HepG2 (cell line): ENCODE measurements at regions not wholly inside any gene's neighbourhood (a gene's known extent, or its start where the extent isn't known, plus 50 kb on each side); places are given as distances from the start of the nearest gene placed in this dataset.

Source experiments
- ATAC-seq: fragments of 200-7000 bp; cut with Tn5 transposase; 3 replicates; pipeline ENCODE4 v1.9.1; 2020; ENCODE audit warnings: mild to moderate bottlenecking, moderate library complexity
- BruUV-seq: library from RNA; stranded (reverse); fragments of 400-500 nt; replicated peaks from 2 replicates; lab custom pipeline; 2021; lab: Mats Ljungman, UMichigan
- CTCF ChIA-PET: fragments of 300-600 bp; formaldehyde crosslinking; extraction: SDS; loops from one replicate; lab custom pipeline; 2021; ENCODE audit warnings: low total read pairs, inconsistent platforms, low intra/inter-chr PET ratio; lab: Yijun Ruan, JAX
- POLR2A ChIA-PET: fragments of 350-600 bp; sonication (Branson Sonifier 250); formaldehyde crosslinking; loops from one replicate; lab custom pipeline; 2020; ENCODE audit warnings: antibody characterized with exemption, inconsistent platforms; lab: Yijun Ruan, JAX
- DNase-seq: peaks from one replicate; pipeline ENCODE4 v3.0.0-alpha.2; 2015; ENCODE audit warnings: low spot score
- FAIRE-seq: peaks from 3 replicates; lab custom pipeline; 2011; peaks lifted over from hg19 to GRCh38; lab: Jason Lieb, UNC
- H2AFZ ChIP-seq: one replicate; pipeline ENCODE4 v1.6.1; 2011; ENCODE audit warnings: low read length, inconsistent platforms
- H3K27ac ChIP-seq: fragments of 300-600 bp; 3 replicates; pipeline ENCODE4 v1.8.0; 2011; ENCODE audit warnings: mixed run types, mild to moderate bottlenecking, mixed read lengths, low read length, inconsistent platforms; ENCODE audit not compliant: insufficient read depth; ENCODE audit errors: extremely low read length
- H3K27me3 ChIP-seq, 2 experiments: fragments of 200-600 bp in 1 of 2; 2 replicates in 1 of 2; 3 replicates in 1 of 2; pipeline versions ENCODE4 v1.6.0 to v1.8.0; 2011; ENCODE audit warnings: low read length in 2 of 2, mild to moderate bottlenecking in 2 of 2, moderate library complexity in 2 of 2, inconsistent platforms in 1 of 2; ENCODE audit not compliant: insufficient read depth in 2 of 2, control insufficient read depth in 1 of 2
- H3K36me3 ChIP-seq, 2 experiments: fragments of 200-600 bp in 1 of 2; replicated peaks in 1 of 2; 2 replicates in 1 of 2; 3 replicates in 1 of 2; pipeline versions ENCODE4 v1.5.1 to v1.8.0; 2011; ENCODE audit warnings: low read length in 2 of 2, inconsistent platforms in 1 of 2; ENCODE audit not compliant: insufficient read depth in 2 of 2, control insufficient read depth in 1 of 2
- H3K4me1 ChIP-seq: 2 replicates; pipeline ENCODE4 v1.5.1; 2012; ENCODE audit warnings: low read length, inconsistent platforms; ENCODE audit not compliant: insufficient read depth
- H3K4me2 ChIP-seq: 2 replicates; pipeline ENCODE4 v1.6.0; 2011; ENCODE audit warnings: low read depth, low read length, inconsistent platforms
- H3K4me3 ChIP-seq, 3 experiments: fragments of 200-600 bp in 1 of 3; sonication (generic), shearing (Covaris generic) in 1 of 3; replicated peaks in 1 of 3; 2 replicates each; pipeline ENCODE4 v1.5.1; 2011 to 2016; ENCODE audit warnings: low read length in 3 of 3, inconsistent platforms in 2 of 3, low read depth in 2 of 3, mild to moderate bottlenecking in 2 of 3, control low read depth in 1 of 3, mixed read lengths in 1 of 3; ENCODE audit not compliant: insufficient read depth in 1 of 3
- H3K79me2 ChIP-seq: one replicate; pipeline ENCODE4 v1.6.1; 2011; ENCODE audit warnings: low read length, inconsistent platforms; ENCODE audit not compliant: insufficient read depth
- H3K9ac ChIP-seq: 2 replicates; pipeline ENCODE4 v1.6.0; 2011; ENCODE audit warnings: mild to moderate bottlenecking, low read depth, low read length, inconsistent platforms; ENCODE audit not compliant: insufficient read depth
- H3K9me3 ChIP-seq: 2 replicates; pipeline ENCODE4 v1.5.1; 2012; ENCODE audit warnings: mild to moderate bottlenecking, low read length
- H4K20me1 ChIP-seq: 2 replicates; pipeline ENCODE4 v1.6.0; 2011; ENCODE audit warnings: inconsistent platforms, mild to moderate bottlenecking, low read length, moderate library complexity; ENCODE audit not compliant: insufficient read depth
- ARNTL ChIP-seq: sonication (generic); formaldehyde crosslinking; IDR thresholded peaks from 2 replicates; pipeline ENCODE4 v1.4.0; 2020; ENCODE audit warnings: mild to moderate bottlenecking, missing genetic modification reagents
- ATF7 ChIP-seq, 2 experiments: fragments of 450-650 bp in 1 of 2; sonication (generic) in 1 of 2; formaldehyde crosslinking in 1 of 2; IDR thresholded peaks; 2 replicates each; pipeline versions ENCODE4 v1.4.0 to v1.6.1; 2016 to 2020; ENCODE audit warnings: antibody characterized with exemption in 1 of 2, mild to moderate bottlenecking in 1 of 2, missing genetic modification reagents in 1 of 2
- GLI4 ChIP-seq: sonication (generic); formaldehyde crosslinking; IDR thresholded peaks from 2 replicates; pipeline ENCODE4 v1.5.1; 2020; ENCODE audit warnings: missing genetic modification reagents, mild to moderate bottlenecking, moderate library complexity, borderline replicate concordance
- HMGA1 ChIP-seq: sonication (generic); formaldehyde crosslinking; conservative IDR thresholded peaks from 2 replicates; pipeline ENCODE4 v1.4.0; 2020; ENCODE audit warnings: missing genetic modification reagents
- IKZF1 ChIP-seq: fragments of 450-650 bp; IDR thresholded peaks from 2 replicates; pipeline ENCODE4 v1.7.1; 2016
- IKZF4 ChIP-seq: sonication (generic); formaldehyde crosslinking; IDR thresholded peaks from 2 replicates; pipeline ENCODE4 v1.5.1; 2020; ENCODE audit warnings: borderline replicate concordance, mild to moderate bottlenecking, low read depth, missing genetic modification reagents; ENCODE audit errors: not compliant biosample characterization
- MEIS2 ChIP-seq: sonication (generic); formaldehyde crosslinking; IDR thresholded peaks from 2 replicates; pipeline ENCODE4 v1.9.0; 2021; ENCODE audit warnings: mild to moderate bottlenecking, missing genetic modification reagents
- MIER2 ChIP-seq: IDR thresholded peaks from 2 replicates; pipeline ENCODE4 v1.6.1; 2016; ENCODE audit warnings: missing biosample characterization, missing genetic modification reagents
- RBM39 ChIP-seq: fragments of 200-400 bp; formaldehyde crosslinking; IDR thresholded peaks from one replicate; pipeline ENCODE4 v1.6.1; 2018; ENCODE audit warnings: antibody characterized with exemption, mild to moderate bottlenecking, low read depth, low read length; ENCODE audit not compliant: poor library complexity, severe bottlenecking
- SRSF1 ChIP-seq: fragments of 200-400 bp; formaldehyde crosslinking; optimal IDR thresholded peaks from 2 replicates; pipeline ENCODE3; 2017; ENCODE audit warnings: mild to moderate bottlenecking, low read depth, low read length, moderate library complexity
- TBP ChIP-seq: sonication (generic); formaldehyde crosslinking; IDR thresholded peaks from 2 replicates; pipeline ENCODE4 v1.5.0; 2020; ENCODE audit warnings: missing genetic modification reagents
- ZNF34 ChIP-seq: sonication (generic); formaldehyde crosslinking; IDR thresholded peaks from 2 replicates; pipeline ENCODE4 v1.4.0; 2020; ENCODE audit warnings: mild to moderate bottlenecking, missing genetic modification reagents, borderline replicate concordance
- WGBS: methylation state at CpG from one replicate; pipeline ENCODE4 v1.1.6; 2017; ENCODE audit warnings: low lambda C conversion rate; 5-methylcytosine and 5-hydroxymethylcytosine counted together
- in situ Hi-C: cut with HindIII; loops from 2 replicates; pipeline ENCODE4 v1.10.0; 2017; ENCODE audit warnings: low pct_unique_long_range_greater_than_20kb; ENCODE audit not compliant: extremely low pct_ligation_motif_present
- intact Hi-C: fragments of 100-400 bp; cut with micrococcal nuclease; formaldehyde crosslinking; loops from one replicate; pipeline ENCODE4 v1.10.0; 2022; ENCODE audit not compliant: unreplicated experiment
- TF ChIP-seq, protein P1 (sequence below): IDR thresholded peaks from 2 replicates; pipeline ENCODE4 v1.6.1; 2016
- TF ChIP-seq, protein P2 (sequence below): sonication (generic); formaldehyde crosslinking; conservative IDR thresholded peaks from 2 replicates; pipeline ENCODE4 v1.8.1; 2023; ENCODE audit warnings: missing genetic modification reagents
- TF ChIP-seq, protein P3 (sequence below): sonication (generic); formaldehyde crosslinking; IDR thresholded peaks from 2 replicates; pipeline ENCODE4 v1.5.1; 2020; ENCODE audit warnings: mild to moderate bottlenecking, missing genetic modification reagents, borderline replicate concordance
- TF ChIP-seq, protein P4 (sequence below): sonication (generic); formaldehyde crosslinking; IDR thresholded peaks from 2 replicates; pipeline ENCODE4 v1.4.0; 2020; ENCODE audit warnings: missing genetic modification reagents, borderline replicate concordance

DNA sequence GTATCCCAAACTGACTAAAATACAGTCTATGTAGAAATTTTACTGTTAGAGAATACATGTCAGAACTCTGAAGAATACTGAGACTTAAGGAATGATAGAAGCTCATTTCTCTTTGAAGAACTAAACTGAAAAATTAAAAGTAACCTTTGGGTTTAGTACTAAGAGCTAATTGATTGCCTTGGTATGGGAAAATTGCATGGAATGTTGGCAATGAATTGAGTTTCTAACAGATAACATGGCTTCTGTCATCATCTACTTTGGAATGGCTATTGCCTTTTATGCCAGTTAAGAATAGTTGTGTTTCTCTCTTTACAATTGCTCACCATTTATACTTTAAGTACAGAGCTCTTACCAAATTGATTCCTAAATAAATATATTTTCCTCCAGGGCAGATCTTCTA, 308.8 kb upstream of the SYT1 start (continued):
- TF ChIP-seq IKZF4 (CRISPR knock-in tag) (no peak), ATF7 (IDR thresholded peaks at IDR 0.05) (no peak), ATF7 (CRISPR knock-in tag; IDR thresholded peaks at IDR 0.05) (no peak), TBP (CRISPR knock-in tag) (no peak), HMGA1 (no peak)
- TF ChIP-seq, protein P1, sequence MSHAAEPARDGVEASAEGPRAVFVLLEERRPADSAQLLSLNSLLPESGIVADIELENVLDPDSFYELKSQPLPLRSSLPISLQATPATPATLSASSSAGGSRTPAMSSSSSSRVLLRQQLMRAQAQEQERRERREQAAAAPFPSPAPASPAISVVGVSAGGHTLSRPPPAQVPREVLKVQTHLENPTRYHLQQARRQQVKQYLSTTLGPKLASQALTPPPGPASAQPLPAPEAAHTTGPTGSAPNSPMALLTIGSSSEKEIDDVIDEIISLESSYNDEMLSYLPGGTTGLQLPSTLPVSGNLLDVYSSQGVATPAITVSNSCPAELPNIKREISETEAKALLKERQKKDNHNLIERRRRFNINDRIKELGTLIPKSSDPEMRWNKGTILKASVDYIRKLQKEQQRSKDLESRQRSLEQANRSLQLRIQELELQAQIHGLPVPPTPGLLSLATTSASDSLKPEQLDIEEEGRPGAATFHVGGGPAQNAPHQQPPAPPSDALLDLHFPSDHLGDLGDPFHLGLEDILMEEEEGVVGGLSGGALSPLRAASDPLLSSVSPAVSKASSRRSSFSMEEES, result no peak
- TF ChIP-seq, protein P2, sequence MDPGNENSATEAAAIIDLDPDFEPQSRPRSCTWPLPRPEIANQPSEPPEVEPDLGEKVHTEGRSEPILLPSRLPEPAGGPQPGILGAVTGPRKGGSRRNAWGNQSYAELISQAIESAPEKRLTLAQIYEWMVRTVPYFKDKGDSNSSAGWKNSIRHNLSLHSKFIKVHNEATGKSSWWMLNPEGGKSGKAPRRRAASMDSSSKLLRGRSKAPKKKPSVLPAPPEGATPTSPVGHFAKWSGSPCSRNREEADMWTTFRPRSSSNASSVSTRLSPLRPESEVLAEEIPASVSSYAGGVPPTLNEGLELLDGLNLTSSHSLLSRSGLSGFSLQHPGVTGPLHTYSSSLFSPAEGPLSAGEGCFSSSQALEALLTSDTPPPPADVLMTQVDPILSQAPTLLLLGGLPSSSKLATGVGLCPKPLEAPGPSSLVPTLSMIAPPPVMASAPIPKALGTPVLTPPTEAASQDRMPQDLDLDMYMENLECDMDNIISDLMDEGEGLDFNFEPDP (CRISPR knock-in tag), result no peak

DNA sequence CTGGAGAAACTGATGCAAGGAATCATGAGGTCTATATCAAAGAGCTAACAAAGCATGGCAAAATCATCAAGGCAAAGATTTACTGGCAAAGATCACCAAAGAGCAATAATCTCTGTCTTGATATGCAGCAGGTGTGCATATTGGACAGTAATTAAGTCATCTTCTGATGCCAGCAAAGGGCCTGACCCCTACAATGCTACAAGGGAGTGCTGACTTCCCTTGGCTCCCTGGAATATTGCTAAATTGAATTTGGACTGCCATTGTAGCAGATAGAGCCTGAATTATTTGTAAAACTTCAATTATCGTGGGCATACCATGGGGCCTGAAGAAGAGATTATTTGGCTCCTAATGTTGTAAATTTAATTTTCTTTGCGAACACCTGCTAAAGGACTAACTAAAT, 307.9 kb upstream of the SYT1 start:
- no peaks in the 10 kb centered on the region for H3K9me3 ChIP-seq
- FAIRE-seq, result no peak
- 0% methylated on average over 2 of the region's 2 CpGs for WGBS
- intact Hi-C loops, result no loop called here
- no peaks in the 10 kb centered on the region for H3K27me3 ChIP-seq
- no peak overlapping the region for H3K4me2 ChIP-seq
- H3K9ac ChIP-seq, result no peak overlapping the region
- no peaks in the 10 kb centered on the region for H3K4me1 ChIP-seq
- no peak overlapping the region for H3K4me3 ChIP-seq
- no peak for TF ChIP-seq ARNTL (CRISPR knock-in tag)
- TF ChIP-seq SRSF1, result no peak
- TF ChIP-seq GLI4 (CRISPR knock-in tag), result no peak
- no peak for TF ChIP-seq MIER2 (CRISPR knock-in tag)
- TF ChIP-seq, protein P3, sequence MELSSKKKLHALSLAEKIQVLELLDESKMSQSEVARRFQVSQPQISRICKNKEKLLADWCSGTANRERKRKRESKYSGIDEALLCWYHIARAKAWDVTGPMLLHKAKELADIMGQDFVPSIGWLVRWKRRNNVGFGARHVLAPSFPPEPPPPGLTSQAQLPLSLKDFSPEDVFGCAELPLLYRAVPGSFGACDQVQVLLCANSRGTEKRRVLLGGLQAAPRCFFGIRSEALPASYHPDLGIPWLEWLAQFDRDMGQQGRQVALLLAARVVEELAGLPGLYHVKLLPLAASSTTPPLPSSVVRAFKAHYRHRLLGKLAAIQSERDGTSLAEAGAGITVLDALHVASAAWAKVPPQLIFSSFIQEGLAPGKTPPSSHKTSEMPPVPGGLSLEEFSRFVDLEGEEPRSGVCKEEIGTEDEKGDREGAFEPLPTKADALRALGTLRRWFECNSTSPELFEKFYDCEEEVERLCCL, result no peak
- no peak for TF ChIP-seq MEIS2 (CRISPR knock-in tag)
- TF ChIP-seq, protein P4, sequence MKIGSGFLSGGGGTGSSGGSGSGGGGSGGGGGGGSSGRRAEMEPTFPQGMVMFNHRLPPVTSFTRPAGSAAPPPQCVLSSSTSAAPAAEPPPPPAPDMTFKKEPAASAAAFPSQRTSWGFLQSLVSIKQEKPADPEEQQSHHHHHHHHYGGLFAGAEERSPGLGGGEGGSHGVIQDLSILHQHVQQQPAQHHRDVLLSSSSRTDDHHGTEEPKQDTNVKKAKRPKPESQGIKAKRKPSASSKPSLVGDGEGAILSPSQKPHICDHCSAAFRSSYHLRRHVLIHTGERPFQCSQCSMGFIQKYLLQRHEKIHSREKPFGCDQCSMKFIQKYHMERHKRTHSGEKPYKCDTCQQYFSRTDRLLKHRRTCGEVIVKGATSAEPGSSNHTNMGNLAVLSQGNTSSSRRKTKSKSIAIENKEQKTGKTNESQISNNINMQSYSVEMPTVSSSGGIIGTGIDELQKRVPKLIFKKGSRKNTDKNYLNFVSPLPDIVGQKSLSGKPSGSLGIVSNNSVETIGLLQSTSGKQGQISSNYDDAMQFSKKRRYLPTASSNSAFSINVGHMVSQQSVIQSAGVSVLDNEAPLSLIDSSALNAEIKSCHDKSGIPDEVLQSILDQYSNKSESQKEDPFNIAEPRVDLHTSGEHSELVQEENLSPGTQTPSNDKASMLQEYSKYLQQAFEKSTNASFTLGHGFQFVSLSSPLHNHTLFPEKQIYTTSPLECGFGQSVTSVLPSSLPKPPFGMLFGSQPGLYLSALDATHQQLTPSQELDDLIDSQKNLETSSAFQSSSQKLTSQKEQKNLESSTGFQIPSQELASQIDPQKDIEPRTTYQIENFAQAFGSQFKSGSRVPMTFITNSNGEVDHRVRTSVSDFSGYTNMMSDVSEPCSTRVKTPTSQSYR (CRISPR knock-in tag), result no peak
- TF ChIP-seq IKZF1, result no peak
- TF ChIP-seq RBM39, result no peak
- no peak for TF ChIP-seq ZNF34 (CRISPR knock-in tag)
- TF ChIP-seq, all 625 proteins: peak for 0
- no peak for ATAC-seq
- no peaks in the 10 kb centered on the region for H3K79me2 ChIP-seq
- H3K27ac ChIP-seq, result no peak overlapping the region
- in situ Hi-C loops, result no loop called here
- H2AFZ ChIP-seq, result no peak overlapping the region
- no peak for DNase-seq
- H3K36me3 ChIP-seq, result no peaks in the 10 kb centered on the region
- ChIA-PET POLR2A (no interaction called here), CTCF (no interaction called here)
- no TSS peak for BruUV-seq
- H4K20me1 ChIP-seq, result no peaks in the 10 kb centered on the region
